HG02884 (cell line): ENCODE measurements at regions not wholly inside any gene's neighbourhood (a gene's known extent, or its start where the extent isn't known, plus 50 kb on each side); places are given as distances from the start of the nearest gene placed in this dataset.

Experiments used
- ATAC-seq: cut with Tn5 transposase; IDR thresholded peaks from one replicate; pipeline ENCODE4 v1.9.1; 2021; ENCODE audit warnings: mild to moderate bottlenecking, moderate library complexity; ENCODE audit not compliant: unreplicated experiment

DNA sequence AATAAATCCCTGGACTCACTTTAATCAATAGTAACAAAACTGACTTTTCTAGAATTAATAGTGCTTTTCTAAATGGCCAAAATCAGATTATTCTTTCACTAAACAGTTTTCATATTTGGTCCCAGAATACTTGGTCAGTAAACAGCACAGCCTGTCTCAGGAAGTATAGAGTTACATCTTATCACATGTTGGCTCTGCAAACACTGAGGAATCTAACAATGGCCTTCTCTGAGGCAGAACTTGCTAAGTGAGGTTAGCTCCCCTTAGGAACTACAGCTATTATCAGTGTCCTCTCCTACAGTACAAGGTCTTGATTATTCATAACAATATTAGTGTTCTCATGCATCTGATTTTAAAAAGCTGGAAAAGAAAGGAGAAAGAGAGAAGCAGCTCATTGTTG, 1622.8 kb downstream of the HACE1 start:
- no peak for ATAC-seq

DNA sequence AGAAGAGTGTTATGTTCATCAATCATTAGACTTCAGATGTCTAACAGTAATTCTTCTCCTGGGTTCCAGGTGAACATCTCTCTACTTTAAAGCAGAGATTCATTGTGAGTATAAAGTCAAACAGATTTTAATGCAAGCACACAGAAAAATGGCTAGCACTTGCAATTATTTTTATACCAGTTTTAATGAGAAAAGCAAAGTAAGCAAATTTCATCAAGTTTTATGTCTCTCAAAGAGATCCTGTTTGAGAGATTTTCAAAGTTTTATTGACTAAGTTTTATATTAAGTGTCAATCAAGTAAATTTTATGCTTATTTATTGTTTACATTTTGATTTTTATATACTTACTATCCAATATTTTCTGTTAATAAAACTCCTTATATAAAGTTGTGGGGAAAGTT, 1628.5 kb downstream of the HACE1 start:
- ATAC-seq, result no peak

DNA sequence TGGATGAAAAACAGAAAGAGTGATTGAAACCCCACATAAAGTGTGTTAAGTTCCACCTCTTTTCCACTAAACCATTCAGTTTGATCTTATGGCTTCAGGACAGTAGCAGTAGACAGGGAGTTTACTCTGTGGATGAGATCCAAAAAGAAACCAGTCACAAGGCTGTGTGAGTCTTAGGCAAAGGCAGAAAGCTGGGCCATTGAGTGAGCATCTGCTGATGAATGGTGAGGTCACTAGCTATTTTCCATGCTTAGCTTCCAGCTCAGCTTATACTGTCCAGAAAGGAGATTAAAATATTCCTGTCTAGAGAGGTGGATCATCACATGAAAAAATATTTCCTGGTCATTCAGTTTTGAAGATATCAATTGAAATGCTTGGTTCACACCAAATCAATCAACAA, 1643.9 kb downstream of the HACE1 start:
- ATAC-seq, result no peak

DNA sequence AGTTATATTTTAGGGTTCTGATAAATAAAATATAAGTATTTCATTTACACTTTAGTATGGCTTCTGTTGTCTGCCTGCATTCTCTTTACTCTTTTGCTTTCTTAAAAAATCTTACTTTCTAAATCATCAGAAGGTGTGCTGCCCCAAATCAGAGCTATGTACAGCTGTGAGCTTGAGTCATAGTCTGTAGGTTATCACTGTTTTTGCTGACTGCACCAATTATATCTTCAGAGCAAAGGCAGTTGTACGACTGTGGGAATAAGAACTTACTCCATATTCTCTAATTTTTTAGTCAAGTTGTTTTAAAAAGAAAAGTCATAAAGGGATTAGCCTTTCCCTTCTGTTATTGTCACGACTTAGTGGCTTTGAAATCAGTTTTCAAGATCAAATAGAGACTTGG, 1649.0 kb downstream of the HACE1 start:
- ATAC-seq, result no peak

DNA sequence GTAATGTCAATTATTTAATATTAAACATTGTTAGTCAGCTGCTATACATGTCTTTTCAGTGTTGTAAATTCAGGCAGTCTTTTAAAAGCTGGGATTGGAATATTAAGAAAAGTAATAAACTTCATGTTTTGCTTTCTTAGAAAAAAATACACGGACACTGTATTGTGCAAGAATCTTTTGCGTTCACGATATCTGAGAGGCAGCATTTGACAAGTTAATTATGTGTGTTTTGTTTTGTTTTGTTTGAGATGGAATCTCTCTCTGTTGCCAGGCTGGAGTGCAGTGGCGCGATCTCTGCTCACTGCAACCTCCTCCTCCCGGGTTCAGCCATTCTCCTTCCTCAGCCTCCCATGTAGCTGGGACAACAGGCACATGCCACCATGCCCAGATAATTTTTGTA, 1661.3 kb downstream of the HACE1 start:
- no peak for ATAC-seq

DNA sequence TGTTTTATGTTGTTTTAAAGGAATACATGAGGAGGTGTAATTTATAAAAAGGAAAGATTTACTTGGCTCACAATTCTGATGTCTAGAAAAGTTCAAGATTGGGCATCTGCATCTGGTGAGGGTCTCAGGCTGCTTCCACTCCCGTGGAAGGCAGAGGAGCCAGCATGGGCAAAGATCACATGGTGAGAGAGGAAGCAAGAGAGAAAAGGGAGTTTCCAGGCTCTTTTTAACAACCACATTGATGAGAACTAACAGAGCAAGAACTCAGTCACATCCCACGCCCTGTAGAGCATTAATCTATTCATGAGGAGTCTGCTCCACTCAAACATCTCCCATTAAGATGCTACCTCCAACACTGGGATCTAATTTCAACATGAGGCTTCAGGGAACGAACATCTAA, 1666.3 kb downstream of the HACE1 start:
- ATAC-seq, result no peak

DNA sequence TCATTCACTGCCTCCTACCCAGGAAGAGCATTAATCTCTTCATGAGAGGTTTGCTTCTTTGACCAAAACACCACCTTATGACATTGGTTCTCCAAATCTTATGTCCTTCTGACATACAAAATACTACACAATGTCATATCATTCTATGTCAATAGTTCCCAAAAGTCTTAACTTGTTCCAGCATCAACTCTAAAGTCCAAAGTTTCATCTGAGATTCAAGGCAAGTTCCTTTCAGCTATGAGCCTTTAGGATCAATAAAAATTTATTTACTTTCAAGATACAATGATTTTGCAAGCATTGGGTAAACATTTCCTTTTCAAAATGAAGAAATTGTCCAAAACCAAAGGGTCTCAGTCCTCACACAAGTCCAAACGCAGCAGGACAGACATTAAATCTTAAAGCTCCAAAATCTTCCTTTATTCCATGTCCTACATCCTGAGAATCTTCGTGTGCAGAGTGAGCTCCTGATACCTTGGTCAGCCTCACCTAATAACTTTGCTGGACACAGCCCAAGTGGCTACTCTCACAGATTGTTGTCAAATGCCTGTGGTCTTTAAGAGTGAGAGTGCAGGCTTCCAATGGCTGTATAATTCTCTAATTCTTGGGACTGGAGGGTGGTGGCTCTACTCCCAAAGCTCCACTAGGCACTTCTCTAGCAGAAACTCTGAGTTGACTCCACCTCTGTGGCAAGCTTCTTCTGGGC, 1668.2 kb downstream of the HACE1 start:
- no peak for ATAC-seq

DNA sequence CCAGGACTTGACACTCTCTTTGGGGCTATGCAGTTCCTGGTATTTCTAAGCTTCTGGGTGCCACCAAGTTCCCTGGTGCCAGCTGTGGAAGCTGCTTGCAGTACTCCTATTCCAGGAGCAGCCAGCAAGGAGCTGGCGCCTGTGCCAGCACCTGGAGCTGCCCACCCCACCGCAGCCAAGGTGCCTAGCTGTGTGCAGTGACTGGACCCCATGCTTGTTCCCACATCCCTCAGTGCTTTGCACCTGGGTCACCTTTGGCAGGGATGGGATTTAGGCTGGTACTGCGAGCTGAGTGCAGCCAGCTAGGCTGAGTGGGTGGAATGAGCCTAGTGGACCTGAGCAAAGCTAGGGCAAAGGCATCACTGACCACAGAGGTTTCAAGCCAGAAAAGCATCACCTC, 1674.9 kb downstream of the HACE1 start:
- no peak for ATAC-seq

DNA sequence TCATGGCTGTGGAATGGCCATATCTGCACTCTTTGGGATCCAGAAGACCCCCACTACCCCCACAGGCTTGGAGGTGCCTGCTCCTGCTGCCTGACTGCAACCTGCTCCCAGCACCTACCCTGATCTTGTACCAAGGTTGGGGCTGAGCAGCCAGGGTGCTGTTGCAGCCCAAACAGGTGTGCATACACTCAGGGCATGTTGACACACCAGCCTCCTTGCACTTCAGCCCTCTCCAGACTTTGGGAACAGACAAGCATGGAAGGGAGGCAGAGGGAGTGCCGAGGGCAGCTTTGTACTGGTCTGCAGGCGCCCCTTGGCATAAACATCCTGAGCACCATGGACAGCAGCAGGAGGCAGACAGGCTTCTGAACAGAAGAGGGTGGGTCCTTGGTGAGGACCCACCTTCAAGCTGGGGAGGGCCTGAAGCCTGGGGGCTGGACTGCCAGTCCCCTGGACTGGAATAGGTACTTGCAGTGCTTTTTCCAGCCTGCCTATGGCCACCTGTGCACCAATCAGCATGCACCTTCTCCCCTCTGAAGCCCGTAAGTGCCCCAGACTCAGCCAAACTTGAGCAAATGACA, 1675.8 kb downstream of the HACE1 start:
- no peak for ATAC-seq

DNA sequence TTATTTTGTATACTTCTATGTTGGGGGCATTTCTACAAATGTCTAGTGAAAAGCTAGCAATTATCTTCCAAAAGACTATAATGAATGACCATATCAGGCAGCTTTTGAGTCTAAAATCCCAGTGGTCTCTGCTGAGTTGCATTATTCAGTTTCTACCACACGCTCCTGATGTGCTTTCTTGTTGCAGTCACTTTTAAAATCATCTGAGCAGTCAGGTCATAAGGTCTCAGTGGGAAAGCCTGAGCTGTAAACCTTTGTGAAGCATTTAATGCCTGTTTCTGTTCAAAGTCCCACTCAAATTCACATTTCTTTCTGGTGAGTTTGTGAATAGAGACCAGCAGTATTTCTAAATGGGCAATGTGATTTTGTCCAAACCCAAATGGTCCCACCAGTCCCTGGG, 1681.5 kb downstream of the HACE1 start:
- ATAC-seq, result no peak

DNA sequence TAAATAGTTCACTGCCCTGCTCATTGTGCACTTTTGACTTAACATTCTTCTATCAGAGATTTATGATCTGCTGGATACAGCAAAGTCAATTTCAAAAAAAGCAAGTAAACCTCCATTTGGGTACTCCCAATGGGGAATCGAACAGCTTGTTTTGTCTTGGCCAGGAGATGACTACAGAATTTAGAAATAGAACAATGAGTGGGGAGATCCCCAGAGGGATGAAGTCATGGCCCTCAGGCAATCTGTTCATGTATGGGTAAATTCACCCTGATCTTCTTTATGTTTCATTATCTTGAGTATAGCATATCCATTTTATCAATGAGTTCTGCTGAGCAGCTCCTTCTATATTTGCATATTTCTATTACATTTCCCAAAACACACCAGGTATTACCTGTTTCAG, 1681.9 kb downstream of the HACE1 start:
- ATAC-seq, result no peak

DNA sequence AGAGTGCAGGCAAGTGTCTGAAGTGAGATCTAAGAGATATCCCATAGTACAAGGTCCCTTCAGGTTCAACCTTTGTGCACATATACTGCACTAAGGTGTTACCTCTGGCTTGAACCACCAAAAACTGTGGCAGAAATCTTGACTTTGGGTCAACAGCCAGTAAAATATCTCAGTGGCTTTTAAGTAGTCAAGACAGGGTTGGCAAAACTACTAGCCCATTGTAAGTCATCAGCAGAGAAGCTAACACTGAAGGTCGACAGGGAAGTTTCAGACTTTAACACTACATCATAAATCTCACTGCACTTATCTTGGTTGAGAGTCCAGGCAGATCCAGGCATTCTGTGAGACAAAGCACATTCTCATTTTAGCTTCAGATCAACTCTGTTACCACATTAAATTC, 1684.7 kb downstream of the HACE1 start:
- no peak for ATAC-seq

DNA sequence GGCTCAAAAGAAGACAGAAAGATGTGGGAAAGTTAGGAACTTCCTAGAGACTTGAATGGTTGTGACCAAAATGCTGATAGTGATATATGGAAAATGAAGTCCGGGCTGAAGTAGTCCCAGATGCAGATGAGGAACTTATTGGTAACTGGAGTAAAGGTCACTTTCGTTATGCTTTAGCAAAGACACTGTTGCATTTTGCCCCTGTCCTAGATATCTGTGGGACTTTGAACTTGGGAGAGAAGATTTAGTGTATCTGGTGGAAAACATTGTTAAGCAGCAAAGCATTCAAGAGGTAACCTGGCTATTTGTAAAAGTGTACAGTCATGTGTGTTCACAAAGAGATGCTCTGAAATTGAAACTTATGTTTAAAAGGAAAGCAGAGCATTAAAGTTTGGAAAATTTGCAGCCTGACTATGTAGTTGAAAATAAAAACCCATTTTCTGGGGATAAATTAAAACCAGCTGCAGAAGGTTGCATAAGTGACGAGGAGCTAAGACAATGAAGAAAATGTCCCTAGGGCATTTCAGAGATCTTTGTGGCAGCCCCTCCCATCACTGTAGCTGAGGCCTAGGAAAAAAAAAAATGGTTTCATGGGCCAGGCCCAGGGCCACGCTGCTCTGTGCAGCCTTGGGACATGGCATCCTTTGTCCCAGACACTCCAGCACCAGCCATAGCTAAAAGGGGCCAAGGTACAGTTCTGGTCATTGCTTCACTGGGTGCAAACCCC, 1692.2 kb downstream of the HACE1 start:
- ATAC-seq, result no peak

DNA sequence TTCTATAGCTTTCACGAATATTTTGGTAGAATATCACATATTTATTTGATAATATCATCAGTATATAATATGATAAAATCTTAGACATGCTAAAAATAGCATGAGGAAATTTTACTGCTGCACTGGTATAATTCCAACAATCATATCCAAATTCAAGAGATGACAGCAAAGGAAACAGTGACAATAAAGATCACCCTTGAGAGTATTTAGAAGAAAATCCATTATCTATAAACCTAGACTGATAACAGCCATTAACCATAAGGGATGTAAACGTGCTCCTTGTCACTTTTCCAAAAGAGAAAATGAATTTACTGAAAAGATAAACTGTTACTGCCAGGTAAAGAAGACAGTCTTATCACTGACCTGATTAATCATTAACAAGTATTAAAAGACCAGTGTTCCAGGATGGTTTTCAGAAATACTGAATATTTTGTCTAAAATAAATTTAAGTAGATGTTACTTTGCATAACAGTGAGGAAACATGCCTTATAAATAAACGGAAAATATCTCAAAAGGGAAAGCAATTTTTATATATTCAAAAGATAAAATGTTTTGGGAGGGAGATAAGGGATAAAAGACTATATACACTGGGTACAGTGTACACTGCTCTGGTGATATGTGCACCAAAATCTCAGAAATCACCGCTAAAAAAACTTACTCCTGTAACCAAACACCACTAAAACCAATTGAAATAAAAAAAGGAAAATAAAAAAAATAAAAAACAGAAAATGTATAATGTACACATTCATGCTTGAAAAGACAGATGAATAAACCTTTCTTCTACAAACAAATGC, 1704.7 kb downstream of the HACE1 start:
- no peak for ATAC-seq

DNA sequence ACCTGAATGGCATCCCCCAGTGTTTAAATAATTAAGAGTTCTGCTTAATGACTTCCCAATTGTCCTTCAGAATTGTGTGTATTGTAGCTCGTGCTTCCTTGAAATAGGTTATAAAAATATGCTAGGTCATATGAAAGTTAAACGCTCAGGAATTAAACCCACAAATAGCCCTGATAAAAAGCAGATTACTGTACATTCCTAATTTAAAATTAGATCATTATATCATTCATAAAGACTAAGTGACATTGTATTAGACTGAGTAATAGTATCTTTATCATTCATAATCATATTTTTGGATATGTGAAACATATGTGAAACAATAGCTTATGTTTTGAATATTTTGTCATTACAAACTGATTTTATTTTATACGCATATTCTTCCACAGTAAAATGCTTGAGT, 1706.7 kb downstream of the HACE1 start:
- ATAC-seq, result no peak

DNA sequence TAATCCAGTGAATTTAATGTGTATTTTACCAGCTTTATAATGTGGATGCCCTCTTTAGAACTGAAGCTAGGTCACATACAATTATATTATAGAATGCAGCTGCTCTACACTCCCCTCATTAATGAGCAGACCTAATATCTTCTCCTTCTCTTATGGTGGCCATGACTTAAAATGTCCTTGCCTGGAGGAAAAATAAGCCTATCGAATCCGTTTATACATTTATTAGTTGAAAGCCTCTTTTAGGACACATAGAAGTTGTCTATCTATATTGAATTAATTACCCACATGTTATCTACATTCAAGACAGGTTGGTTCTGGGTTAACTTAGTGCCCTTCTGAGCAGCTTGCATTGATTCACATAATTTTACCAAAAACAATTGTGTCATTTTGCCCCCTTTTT, 1716.8 kb downstream of the HACE1 start:
- ATAC-seq, result no peak

DNA sequence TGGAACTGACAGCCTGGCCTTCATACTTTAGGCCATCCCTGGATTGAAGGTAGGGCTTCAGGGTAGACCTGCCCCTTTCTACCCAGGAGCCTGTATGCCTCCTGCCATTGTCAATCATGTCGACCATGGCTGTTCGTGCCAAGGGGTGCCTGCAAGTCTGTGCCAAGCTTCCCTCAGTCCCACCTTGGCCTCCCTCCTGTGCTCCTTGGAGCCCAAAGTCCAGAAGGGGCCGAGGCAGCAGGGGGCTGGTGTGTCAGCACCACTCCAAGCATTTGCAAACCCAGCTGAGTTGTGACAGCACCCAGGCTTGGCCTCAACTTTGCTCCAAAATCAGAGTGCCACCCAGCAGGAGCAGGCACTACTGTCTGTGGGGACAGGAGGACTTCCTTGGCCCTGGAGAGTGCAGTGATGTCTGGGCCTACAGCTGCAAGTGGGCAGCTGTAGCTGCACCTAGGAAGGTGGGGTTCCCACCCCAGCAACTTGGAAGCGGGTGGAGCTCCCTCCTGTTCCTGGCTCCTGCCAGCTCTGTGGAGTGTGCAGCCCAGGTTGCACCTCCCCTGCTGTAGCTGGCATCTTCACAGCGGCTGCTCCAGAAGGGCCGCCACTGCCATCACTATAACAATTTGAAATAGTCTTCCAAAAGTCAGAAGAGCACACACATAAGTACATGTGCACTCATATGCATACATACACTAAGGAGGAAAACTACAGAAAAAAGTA, 1719.3 kb downstream of the HACE1 start:
- ATAC-seq, result no peak

DNA sequence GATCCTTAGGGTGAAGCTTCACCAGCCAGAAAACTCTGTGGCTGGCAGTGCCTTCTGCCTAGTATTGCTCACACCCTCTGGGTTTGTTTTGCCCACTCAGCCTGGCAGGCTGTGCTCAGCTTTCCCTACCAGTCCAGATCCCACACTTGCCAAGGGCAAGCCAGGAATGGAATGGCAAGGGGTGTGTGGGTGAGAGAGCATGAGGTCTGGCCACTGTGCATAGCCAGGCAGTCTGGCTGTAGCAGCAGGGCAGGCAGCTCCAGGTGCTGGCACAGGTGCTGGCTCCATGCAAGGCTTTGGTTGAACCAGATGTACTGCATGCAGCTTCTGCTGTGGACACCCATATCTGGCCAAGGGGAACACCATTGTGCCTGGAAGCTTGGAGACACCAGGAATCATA, 1720.3 kb downstream of the HACE1 start:
- ATAC-seq, result no peak

DNA sequence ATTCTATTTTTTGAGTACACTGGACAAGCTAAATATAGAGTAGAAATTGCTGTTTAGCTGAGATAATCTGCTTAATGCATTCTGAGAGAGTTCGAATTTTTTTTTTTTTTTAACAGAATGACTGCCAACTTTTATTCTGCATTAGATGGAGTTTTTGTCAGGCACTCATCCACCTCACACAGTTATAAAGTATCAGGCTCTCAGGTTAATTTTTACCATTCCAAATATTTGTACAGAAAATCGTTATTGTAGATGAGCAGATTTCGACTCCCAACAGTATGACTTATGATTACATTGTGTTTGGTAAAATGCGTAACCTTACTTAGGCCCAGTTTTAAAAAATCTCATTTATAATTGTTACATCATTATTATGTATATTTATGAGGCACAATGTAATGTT, 1731.0 kb downstream of the GRIK2 start:
- no peak for ATAC-seq

DNA sequence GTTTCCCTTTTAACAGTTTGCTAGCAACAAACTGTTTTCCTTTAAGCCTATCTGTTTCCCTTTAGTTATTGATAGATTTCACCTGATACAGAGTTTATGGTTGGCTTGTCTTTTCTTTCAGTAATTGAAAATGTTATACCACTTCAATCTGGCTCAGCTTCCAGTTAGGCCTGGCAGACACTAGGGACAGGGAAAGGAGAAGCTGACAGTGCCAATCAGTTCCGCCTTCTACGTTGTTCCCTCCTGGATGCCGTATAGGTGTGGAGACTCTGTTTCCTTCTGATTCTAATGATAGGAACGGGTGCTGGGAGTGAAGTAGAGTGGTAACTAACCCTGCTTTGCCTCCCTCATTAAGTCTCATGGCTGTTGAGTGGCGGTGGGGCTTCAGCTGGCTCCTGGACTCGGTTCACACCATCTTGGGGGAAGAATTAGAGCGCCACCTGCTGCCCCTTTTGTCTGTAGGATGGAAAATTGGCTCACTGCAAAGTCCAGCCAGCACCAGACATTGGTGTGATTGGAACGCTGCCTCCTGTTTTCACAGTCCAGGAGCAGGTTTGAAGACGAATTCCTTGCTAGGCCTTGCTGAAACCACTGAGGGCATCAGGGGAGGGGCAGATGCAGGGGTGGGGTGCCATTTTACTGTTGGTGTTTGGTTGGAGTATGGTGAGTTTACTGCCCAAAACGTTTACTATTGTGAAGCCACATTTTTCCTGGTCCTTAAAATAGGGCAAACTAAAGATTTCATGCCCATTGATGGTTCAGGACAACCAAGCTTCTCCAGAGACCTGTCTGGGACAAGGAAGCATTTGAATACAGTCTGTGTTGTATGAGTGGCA, 1729.5 kb downstream of the GRIK2 start:
- ATAC-seq, result peak; percentile 66
